Smooth muscle cell (in vitro differentiated cells): ENCODE measurements at regions not wholly inside any gene's neighbourhood (a gene's known extent, or its start where the extent isn't known, plus 50 kb on each side); places are given as distances from the start of the nearest gene placed in this dataset.

Experiments
- DNase-seq: peaks from one replicate; lab custom pipeline; 2025; ENCODE audit not compliant: unreplicated experiment; lab: John Stamatoyannopoulos, UW
- H2AFZ ChIP-seq: fragments of 200-600 bp; sonication (generic); 2 replicates; pipeline ENCODE4 v1.6.0; 2016; ENCODE audit warnings: antibody characterized with exemption, low read depth, mild to moderate bottlenecking
- H3F3A ChIP-seq: fragments of 200-600 bp; sonication (generic); 2 replicates; pipeline ENCODE4 v1.6.0; 2017; ENCODE audit warnings: antibody characterized with exemption, low read depth
- H3K27ac ChIP-seq: fragments of 200-600 bp; sonication (generic); 2 replicates; pipeline ENCODE4 v1.5.1; 2016; ENCODE audit warnings: low read depth, mild to moderate bottlenecking
- H3K27me3 ChIP-seq: fragments of 200-600 bp; sonication (generic); 2 replicates; pipeline ENCODE4 v1.6.1; 2016; ENCODE audit warnings: low read depth, mild to moderate bottlenecking
- H3K36me3 ChIP-seq: fragments of 200-600 bp; sonication (generic); 2 replicates; pipeline ENCODE4 v1.5.1; 2016; ENCODE audit warnings: low read depth
- H3K4me1 ChIP-seq: fragments of 200-600 bp; sonication (generic); 2 replicates; pipeline ENCODE4 v1.5.1; 2016; ENCODE audit warnings: low read depth
- H3K4me2 ChIP-seq: fragments of 200-600 bp; sonication (generic); 2 replicates; pipeline ENCODE4 v1.6.0; 2016; ENCODE audit warnings: mild to moderate bottlenecking
- H3K4me3 ChIP-seq: fragments of 200-600 bp; sonication (generic); 2 replicates; pipeline ENCODE4 v1.5.1; 2016; ENCODE audit warnings: mild to moderate bottlenecking
- H3K79me2 ChIP-seq: fragments of 200-600 bp; sonication (generic); 2 replicates; pipeline ENCODE4 v1.6.0; 2016; ENCODE audit warnings: low read depth, mild to moderate bottlenecking
- H3K9ac ChIP-seq: fragments of 200-600 bp; sonication (generic); 2 replicates; pipeline ENCODE4 v1.6.0; 2016; ENCODE audit warnings: low read depth
- H3K9me3 ChIP-seq: fragments of 200-600 bp; sonication (generic); replicated peaks from 2 replicates; pipeline ENCODE4 v1.5.1; 2016; ENCODE audit warnings: low read depth
- H4K20me1 ChIP-seq: fragments of 200-600 bp; sonication (generic); 2 replicates; pipeline ENCODE4 v1.6.0; 2016; ENCODE audit warnings: low read depth
- CTCF ChIP-seq: fragments of 200-600 bp; sonication (generic); IDR thresholded peaks from 2 replicates; pipeline ENCODE4 v1.5.1; 2017; ENCODE audit warnings: borderline replicate concordance, mild to moderate bottlenecking, antibody characterized with exemption; ENCODE audit not compliant: insufficient read depth, poor library complexity, severe bottlenecking
- WGBS: methylation state at CpG from one replicate; pipeline ENCODE4 v1.1.7; 2016; ENCODE audit warnings: low lambda C conversion rate; 5-methylcytosine and 5-hydroxymethylcytosine counted together

DNA sequence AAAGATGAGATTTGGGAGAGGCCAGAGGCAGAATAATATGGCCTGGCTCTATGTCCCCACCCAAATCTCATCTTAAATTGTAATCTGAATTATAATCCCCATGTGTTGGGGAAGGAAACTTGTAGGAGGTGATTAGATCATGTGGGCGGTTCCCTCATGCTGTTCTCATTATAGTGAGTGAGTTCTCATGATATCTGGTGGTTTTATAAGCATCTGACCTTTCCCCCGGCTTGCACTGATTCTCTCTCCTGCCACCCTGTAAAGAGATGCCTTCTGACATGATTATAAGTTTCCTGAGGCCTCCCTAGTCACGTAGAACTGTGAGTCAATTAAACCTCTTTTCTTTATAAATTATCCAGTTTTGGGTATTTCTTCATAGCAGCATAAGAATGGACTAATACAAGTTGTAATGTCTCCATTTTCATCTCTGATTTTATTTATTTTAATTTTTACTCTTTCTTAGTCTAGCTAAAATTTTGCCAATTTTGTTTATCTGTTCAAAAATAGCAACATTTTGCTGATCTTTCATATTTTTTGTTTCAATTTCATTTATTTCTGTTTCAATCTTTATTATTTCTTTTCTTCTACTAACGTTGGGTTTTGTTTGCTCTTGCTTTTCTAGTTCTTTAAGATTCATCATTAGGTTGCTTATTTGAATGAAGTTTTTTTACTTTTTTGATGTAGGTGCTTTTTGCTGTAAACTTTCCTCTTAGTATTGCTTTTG, 67.0 kb upstream of the ZRANB2 start:
- H3K9me3 ChIP-seq, result no peaks in the 10 kb centered on the region
- no peak for TF ChIP-seq CTCF
- no peak overlapping the region for H2AFZ ChIP-seq
- no peaks in the 10 kb centered on the region for H4K20me1 ChIP-seq
- no peaks in the 10 kb centered on the region for H3F3A ChIP-seq
- no peaks in the 10 kb centered on the region for H3K79me2 ChIP-seq
- 76% methylated on average over 4 of the region's 4 CpGs for WGBS
- H3K4me2 ChIP-seq, result no peak overlapping the region
- no peak overlapping the region for H3K9ac ChIP-seq
- DNase-seq, result no peak
- no peaks in the 10 kb centered on the region for H3K4me1 ChIP-seq
- H3K4me3 ChIP-seq, result no peak overlapping the region
- no peaks in the 10 kb centered on the region for H3K27me3 ChIP-seq
- H3K36me3 ChIP-seq, result no peaks in the 10 kb centered on the region
- H3K27ac ChIP-seq, result no peak overlapping the region

DNA sequence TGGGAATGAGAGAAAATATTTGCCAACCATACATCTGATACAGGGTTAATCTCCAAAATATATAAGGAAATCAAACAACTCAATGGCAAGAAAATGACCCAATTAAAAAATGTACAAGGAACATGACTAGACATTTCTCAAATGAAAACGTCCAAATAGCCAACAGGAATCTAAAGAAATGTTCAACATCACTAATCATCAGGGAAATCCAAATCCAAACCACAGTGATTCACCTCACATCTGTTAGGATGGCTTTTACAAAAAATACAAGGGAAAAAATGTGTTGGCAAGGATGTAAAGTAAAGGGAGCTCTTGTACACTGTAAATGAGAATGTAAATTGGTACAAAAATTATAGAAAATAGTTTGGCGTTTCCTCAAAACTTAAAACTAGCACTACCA, 54.7 kb upstream of the ZRANB2 start:
- TF ChIP-seq CTCF, result no peak
- Histone ChIP-seq H2AFZ (no peak overlapping the region), H3K9ac (no peak overlapping the region), H3K36me3 (no peaks in the 10 kb centered on the region), H3K27ac (no peak overlapping the region), H3K9me3 (peaks cover 14% of the 10 kb centered on the region), H3K27me3 (no peaks in the 10 kb centered on the region), H4K20me1 (no peaks in the 10 kb centered on the region), H3K4me1 (no peaks in the 10 kb centered on the region), H3K79me2 (no peaks in the 10 kb centered on the region), H3F3A (no peaks in the 10 kb centered on the region), H3K4me3 (no peak overlapping the region), H3K4me2 (no peak overlapping the region)
- no peak for DNase-seq
- WGBS, result 80% methylated on average over 2 of the region's 2 CpGs
